ENCODE measurements at regions not wholly inside any gene's neighbourhood (a gene's known extent, or its start where the extent isn't known, plus 50 kb on each side); places are given as distances from the start of the nearest gene placed in this dataset.

DNA sequence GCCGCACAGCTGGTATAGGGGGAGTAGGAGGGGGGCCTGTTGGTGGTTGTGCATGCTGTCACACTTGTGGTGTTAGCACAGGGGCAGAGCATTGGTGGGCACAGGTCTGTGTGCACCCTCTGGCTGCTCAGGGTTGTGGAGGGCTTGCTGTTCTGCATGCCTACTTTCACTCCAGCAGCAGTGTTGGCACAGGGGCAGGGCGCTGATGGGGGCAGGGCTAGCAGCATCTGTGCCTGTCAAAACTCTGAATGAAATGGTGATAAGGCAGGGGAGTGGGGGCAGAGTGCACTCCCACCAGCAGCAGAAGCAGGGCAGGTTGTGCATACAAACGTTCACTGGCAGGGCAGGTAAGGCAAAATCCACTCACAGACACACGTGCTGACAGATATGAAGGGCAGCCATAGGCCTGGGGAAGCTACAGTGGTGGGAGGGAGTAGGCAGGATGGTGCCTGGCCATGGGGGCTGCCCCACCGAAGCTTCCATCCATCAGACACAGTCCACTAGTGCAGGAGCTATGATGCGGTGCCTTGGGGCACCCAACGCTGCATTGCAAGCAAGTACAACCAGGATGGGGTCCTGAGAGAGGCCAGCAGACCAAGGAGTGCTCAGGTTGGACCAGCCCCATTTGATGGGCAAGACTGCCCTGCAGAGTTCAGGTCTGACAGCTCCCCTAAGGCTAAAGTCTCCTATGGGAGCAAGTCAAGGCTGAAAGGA, 160.7 kb upstream of the SPANXC start:
- Histone ChIP-seq H3K9me3 (no peaks in the 10 kb centered on the region), H4K20me1 (peaks cover 6% of the 10 kb centered on the region; the same call in 1 of the 2 replicates), H3K27me3 (peaks cover 88% of the 10 kb centered on the region), H3K27ac (no peak overlapping the region), H3K4me2 (no peak overlapping the region), H3K36me3 (no peaks in the 10 kb centered on the region), H3K9ac (no peak overlapping the region), H3K4me3 (no peak overlapping the region), H3K4me1 (no peaks in the 10 kb centered on the region)
- TF ChIP-seq Cebpa-rat (IDR thresholded peaks at IDR 0.05): no peak

DNA sequence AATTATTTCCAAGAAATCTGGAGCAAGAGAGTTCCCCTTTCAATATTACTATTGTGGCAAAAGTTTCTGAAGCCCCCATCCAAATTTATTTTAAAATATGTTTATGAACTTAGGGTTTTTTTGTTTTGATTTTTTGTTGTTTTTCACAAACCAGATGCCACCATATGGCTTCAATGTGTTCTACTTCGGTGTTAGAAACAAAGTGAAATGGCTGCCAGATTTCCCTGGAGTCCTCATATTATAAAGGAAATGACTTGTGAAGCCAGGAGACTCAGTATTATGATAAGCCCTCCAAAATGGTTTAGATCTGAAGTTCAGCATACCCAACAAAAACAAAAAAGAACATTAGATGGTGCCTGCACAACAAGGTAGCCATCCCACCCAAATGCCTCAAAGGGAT, 154.2 kb upstream of the SPANXC start:
- Histone ChIP-seq H3K27me3 (peaks cover 87% of the 10 kb centered on the region), H3K36me3 (no peaks in the 10 kb centered on the region), H3K9ac (no peak overlapping the region), H3K27ac (no peak overlapping the region), H4K20me1 (no peaks in the 10 kb centered on the region), H3K4me1 (no peaks in the 10 kb centered on the region), H3K4me3 (no peak overlapping the region), H3K4me2 (no peak overlapping the region), H3K9me3 (no peaks in the 10 kb centered on the region)
- no peak for TF ChIP-seq Cebpa-rat (IDR thresholded peaks at IDR 0.05)

DNA sequence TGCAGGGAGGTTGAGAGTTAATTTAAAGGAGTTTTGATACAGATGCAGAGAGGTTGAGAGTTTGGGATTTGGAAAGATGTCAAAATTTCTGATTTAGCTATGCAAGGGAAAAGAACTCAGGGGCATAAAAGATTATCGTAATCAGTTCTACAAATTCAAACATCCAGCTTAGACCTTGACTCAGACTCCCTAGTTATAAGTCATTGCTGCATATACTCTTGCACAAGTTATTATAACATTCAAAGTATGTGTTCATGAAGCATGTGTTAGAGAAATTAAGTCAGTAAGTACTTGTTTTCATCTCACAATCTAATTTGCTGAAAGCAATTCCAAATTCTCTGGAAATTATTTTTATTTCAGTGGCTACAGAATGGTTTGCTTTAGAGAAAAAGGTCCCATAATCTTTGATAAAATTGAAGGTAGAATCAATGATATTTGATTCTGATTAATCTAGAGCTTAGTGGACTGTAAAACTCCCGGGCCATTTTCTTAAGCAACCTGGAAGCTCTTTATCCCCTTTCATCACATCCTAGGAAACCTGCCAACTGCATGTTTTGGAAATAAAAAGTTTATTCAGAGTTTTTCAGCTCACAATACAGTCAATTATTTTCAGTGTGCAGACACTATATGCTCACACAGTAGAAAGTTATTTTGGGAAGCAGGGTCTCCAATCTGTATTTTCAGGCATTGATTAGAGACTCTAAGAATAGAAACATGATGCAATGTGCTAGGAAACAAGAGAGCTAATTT, 132.9 kb upstream of the SPANXC start:
- H3K27ac ChIP-seq: no peak overlapping the region
- peaks cover 64% of the 10 kb centered on the region for H3K27me3 ChIP-seq
- no peaks in the 10 kb centered on the region for H3K4me1 ChIP-seq
- no peak overlapping the region for H3K4me2 ChIP-seq
- no peak overlapping the region for H3K9ac ChIP-seq
- H3K36me3 ChIP-seq: no peaks in the 10 kb centered on the region
- no peaks in the 10 kb centered on the region for H4K20me1 ChIP-seq
- no peak overlapping the region for H3K4me3 ChIP-seq
- no peaks in the 10 kb centered on the region for H3K9me3 ChIP-seq
- no peak for TF ChIP-seq Cebpa-rat (IDR thresholded peaks at IDR 0.05)

DNA sequence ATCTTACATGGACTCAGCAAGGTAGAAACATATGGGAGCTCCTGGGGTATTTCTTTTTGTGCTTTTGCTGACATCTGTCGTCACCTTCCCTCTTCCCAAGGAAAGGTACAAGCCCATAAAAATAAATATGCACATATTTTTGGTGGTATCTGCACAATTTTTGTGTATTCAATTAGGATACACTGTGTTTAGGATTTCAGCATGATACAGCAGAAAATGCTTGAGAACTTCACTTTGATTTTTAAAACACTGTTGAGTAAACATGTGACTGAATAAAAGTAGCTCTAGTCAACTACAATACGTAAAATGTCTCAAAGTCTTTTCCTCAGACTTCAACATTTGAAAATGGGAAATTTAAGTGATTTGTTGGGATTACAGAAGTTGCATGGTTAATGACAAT, 99.4 kb upstream of the SPANXC start:
- Histone ChIP-seq H4K20me1 (no peaks in the 10 kb centered on the region), H3K36me3 (no peaks in the 10 kb centered on the region), H3K9me3 (no peaks in the 10 kb centered on the region), H3K27me3 (peaks cover 71% of the 10 kb centered on the region), H3K4me3 (no peak overlapping the region), H3K4me2 (no peak overlapping the region), H3K9ac (no peak overlapping the region), H3K27ac (no peak overlapping the region), H3K4me1 (no peaks in the 10 kb centered on the region)
- TF ChIP-seq Cebpa-rat (IDR thresholded peaks at IDR 0.05): no peak

DNA sequence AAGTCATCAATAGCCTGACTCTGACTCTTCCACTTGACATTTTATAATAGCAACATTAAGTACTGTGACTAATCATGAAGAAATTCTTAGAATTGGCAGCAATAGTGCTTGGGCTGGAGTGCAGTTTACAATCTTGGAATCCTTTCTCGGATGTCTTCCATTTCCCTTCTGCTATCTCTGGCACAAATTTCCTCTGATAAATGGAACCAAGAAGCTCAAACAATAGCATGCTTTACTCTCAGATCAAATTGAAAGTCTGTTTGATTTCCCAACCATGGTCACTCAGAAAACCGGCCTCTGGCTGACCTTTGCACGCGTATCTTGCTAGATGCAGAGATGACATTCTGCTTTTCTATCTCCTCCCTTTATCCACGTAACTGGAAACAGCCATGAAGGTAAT, 99.0 kb upstream of the SPANXC start:
- Histone ChIP-seq H3K27ac (no peak overlapping the region), H3K4me1 (no peaks in the 10 kb centered on the region), H3K9me3 (no peaks in the 10 kb centered on the region), H4K20me1 (no peaks in the 10 kb centered on the region), H3K9ac (no peak overlapping the region), H3K36me3 (no peaks in the 10 kb centered on the region), H3K4me2 (no peak overlapping the region), H3K4me3 (no peak overlapping the region), H3K27me3 (peaks cover 67% of the 10 kb centered on the region)
- no peak for TF ChIP-seq Cebpa-rat (IDR thresholded peaks at IDR 0.05)

DNA sequence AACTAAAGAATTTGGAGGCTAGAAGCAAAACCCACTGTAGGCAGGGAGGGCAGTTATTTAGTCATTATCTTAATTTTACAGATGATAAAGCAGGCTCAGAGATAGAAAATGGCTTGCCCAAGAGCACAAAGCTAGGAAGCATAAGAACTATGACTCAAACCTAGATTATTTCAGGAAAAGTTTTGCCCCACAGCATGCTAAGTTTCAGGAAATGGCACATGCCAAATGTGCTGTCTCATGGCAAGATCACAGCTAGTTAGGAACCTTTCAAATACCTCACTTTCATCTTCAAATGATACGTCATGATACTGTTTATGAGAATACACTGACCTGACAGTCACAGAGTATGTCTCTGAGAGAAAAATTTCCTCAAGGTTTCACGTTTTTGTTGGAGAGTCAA, 78.5 kb upstream of the SPANXC start:
- no peak for TF ChIP-seq Cebpa-rat (IDR thresholded peaks at IDR 0.05)
- peaks cover 35% of the 10 kb centered on the region for H3K27me3 ChIP-seq
- no peak overlapping the region for H3K9ac ChIP-seq

DNA sequence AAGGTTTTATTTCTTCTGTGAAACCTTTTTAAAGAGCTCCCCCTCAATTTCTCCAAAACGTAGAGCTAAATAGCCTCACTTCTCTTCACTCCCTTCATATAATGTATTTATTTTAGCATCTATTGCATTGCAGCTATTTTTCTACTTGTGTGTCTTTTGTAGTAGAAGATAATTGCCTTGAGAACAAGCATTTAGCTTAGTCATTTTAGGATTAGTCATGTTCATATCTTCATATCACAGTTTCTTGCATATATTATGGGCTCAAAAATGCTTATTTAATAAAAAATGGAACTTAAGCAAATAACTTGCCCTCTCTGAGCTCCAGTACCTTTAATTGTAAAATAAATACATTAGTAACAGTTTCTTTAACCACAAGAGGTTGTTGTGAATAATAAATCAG, 72.1 kb upstream of the SPANXC start:
- Histone ChIP-seq H3K27me3 (peaks cover 69% of the 10 kb centered on the region), H3K4me1 (no peaks in the 10 kb centered on the region), H4K20me1 (no peaks in the 10 kb centered on the region), H3K36me3 (no peaks in the 10 kb centered on the region), H3K9me3 (no peaks in the 10 kb centered on the region), H3K9ac (no peak overlapping the region), H3K4me2 (no peak overlapping the region), H3K4me3 (no peak overlapping the region), H3K27ac (no peak overlapping the region)
- no peak for TF ChIP-seq Cebpa-rat (IDR thresholded peaks at IDR 0.05)

More for the DNA sequence above, 78.5 kb upstream of the SPANXC start:
- no peak overlapping the region for H3K4me2 ChIP-seq
- no peaks in the 10 kb centered on the region for H4K20me1 ChIP-seq
- H3K36me3 ChIP-seq: no peaks in the 10 kb centered on the region
- no peak overlapping the region for H3K27ac ChIP-seq
- no peaks in the 10 kb centered on the region for H3K4me1 ChIP-seq
- H3K4me3 ChIP-seq: no peak overlapping the region
- H3K9me3 ChIP-seq: no peaks in the 10 kb centered on the region

DNA sequence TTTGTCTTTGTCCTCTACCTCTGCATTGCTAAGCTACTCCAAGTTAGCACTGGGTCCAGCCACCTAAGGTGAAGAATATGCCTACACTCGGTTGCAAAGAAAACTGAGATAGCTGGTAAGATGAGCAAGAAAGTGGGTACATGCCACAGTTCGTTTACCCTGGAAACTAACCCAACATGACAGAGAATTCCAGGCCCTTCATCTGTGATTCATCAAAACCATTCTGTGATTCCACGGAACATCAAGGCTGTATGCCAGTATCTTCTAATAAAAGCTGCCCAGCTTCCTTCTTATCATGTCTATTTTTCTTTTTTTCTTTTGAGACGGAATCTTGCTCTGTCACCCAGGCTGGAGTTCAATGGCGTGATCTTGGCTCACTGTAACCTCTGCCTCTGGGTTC, 58.7 kb upstream of the SPANXC start:
- Histone ChIP-seq H4K20me1 (no peaks in the 10 kb centered on the region), H3K27ac (no peak overlapping the region), H3K4me1 (no peaks in the 10 kb centered on the region), H3K36me3 (no peaks in the 10 kb centered on the region), H3K4me3 (no peak overlapping the region), H3K4me2 (no peak overlapping the region), H3K27me3 (peaks cover 80% of the 10 kb centered on the region), H3K9me3 (peaks cover 7% of the 10 kb centered on the region), H3K9ac (no peak overlapping the region)
- TF ChIP-seq Cebpa-rat (IDR thresholded peaks at IDR 0.05): no peak
